Prostate gland (tissue), 2 donors: ENCODE measurements at regions not wholly inside any gene's neighbourhood (a gene's known extent, or its start where the extent isn't known, plus 50 kb on each side); places are given as distances from the start of the nearest gene placed in this dataset.

Experiments used
- CTCF ChIP-seq, 4 experiments: fragments of 200-600 bp in 2 of 4; fragments of 450-650 bp in 2 of 4; sonication (generic) in 2 of 4; IDR thresholded peaks; 1 replicate in 3 of 4; 2 replicates in 1 of 4; pipeline ENCODE4 v1.5.1; 2016 to 2019; ENCODE audit warnings: antibody characterized with exemption in 4 of 4, mild to moderate bottlenecking in 2 of 4, moderate library complexity in 2 of 4
- POLR2A ChIP-seq: fragments of 450-650 bp; IDR thresholded peaks from one replicate; pipeline ENCODE4 v1.6.1; 2016; ENCODE audit warnings: antibody characterized with exemption, mild to moderate bottlenecking
- POLR2AphosphoS5 ChIP-seq: sonication (generic); formaldehyde crosslinking; IDR thresholded peaks from one replicate; pipeline ENCODE4 v1.6.1; 2017; ENCODE audit warnings: antibody characterized with exemption

GRCh38 chr7:106560482-106560881 is 100.5 kb downstream of the CCDC71L start:
- no peak for TF ChIP-seq CTCF (IDR thresholded peaks at IDR 0.05)
- TF ChIP-seq POLR2A = no peak
- no peak for TF ChIP-seq POLR2AphosphoS5
